Activated CD8-positive, alpha-beta memory T cell treated with anti-CD3 and anti-CD28 coated beads, Interleukin-2, amount 10 ng/mL, durations not matched to agents 7 days and 5 days (primary cell): ENCODE measurements at regions not wholly inside any gene's neighbourhood (a gene's known extent, or its start where the extent isn't known, plus 50 kb on each side); places are given as distances from the start of the nearest gene placed in this dataset.
"Not testable (repeated sequence)": the region's sequence is repeated elsewhere in the genome, so short reads cannot be mapped to it uniquely, and the experiment has no call there.

Source experiments
- ATAC-seq: fragments of 150-1000 bp; cut with Tn5 transposase; one replicate; pipeline ENCODE4 v1.10.0; 2021; ENCODE audit warnings: moderate library complexity
- CTCF ChIA-PET: fragments of 350-600 bp; sonication (Branson Sonifier 250); formaldehyde crosslinking; loops from one replicate; lab custom pipeline; 2021; ENCODE audit warnings: antibody characterized with exemption; lab: Charles Lee
- DNase-seq: peaks from one replicate; pipeline ENCODE4 v3.0.0-alpha.2; 2020
- H3K27ac Mint-ChIP-seq: one replicate; pipeline ENCODE4 v1.8.0; 2021; ENCODE audit warnings: mild to moderate bottlenecking, mixed read lengths
- H3K27me3 Mint-ChIP-seq: one replicate; pipeline ENCODE4 v1.8.0; 2021; ENCODE audit warnings: mixed read lengths
- H3K36me3 Mint-ChIP-seq: one replicate; pipeline ENCODE4 v1.8.0; 2021; ENCODE audit warnings: mild to moderate bottlenecking, mixed read lengths
- H3K4me1 Mint-ChIP-seq: one replicate; pipeline ENCODE4 v1.8.0; 2021; ENCODE audit warnings: mixed read lengths
- H3K4me3 Mint-ChIP-seq: one replicate; pipeline ENCODE4 v1.8.0; 2021; ENCODE audit warnings: mild to moderate bottlenecking, moderate library complexity, mixed read lengths
- H3K9me3 Mint-ChIP-seq: one replicate; pipeline ENCODE4 v1.8.0; 2022; ENCODE audit warnings: low read depth, mixed read lengths

- ATAC-seq (no peak), DNase-seq (no peak)
- no peak overlapping the region for H3K27ac Mint-ChIP-seq
- H3K4me3 Mint-ChIP-seq = no peak overlapping the region
- peaks cover 8% of the 10 kb centered on the region for H3K9me3 Mint-ChIP-seq
- CTCF ChIA-PET = no interaction called here
- no peaks in the 10 kb centered on the region for H3K36me3 Mint-ChIP-seq
- H3K4me1 Mint-ChIP-seq = no peaks in the 10 kb centered on the region
- no peaks in the 10 kb centered on the region for H3K27me3 Mint-ChIP-seq
Measured at GRCh38 chr18:39230086-39230803, 1664.6 kb upstream of the CELF4 start.

GRCh38 chr18:39227769-39228168 is 1662.2 kb upstream of the CELF4 start:
- H3K27me3 Mint-ChIP-seq, DNase-seq, ATAC-seq, H3K36me3 Mint-ChIP-seq, H3K27ac Mint-ChIP-seq, CTCF ChIA-PET, H3K4me1 Mint-ChIP-seq, H3K4me3 Mint-ChIP-seq: not testable (repeated sequence)
- peaks cover 12% of the 10 kb centered on the region for H3K9me3 Mint-ChIP-seq

- no peak overlapping the region for H3K4me3 Mint-ChIP-seq
- CTCF ChIA-PET = no interaction called here
- H3K9me3 Mint-ChIP-seq = peaks cover 14% of the 10 kb centered on the region
- H3K27me3 Mint-ChIP-seq = no peaks in the 10 kb centered on the region
- H3K36me3 Mint-ChIP-seq = no peaks in the 10 kb centered on the region
- ATAC-seq (no peak), DNase-seq (no peak)
- no peaks in the 10 kb centered on the region for H3K4me1 Mint-ChIP-seq
- H3K27ac Mint-ChIP-seq = no peak overlapping the region
Measured at GRCh38 chr18:39225373-39225772, 1659.8 kb upstream of the CELF4 start.

- H3K4me1 Mint-ChIP-seq = no peaks in the 10 kb centered on the region
- ATAC-seq (no peak), DNase-seq (no peak)
- H3K36me3 Mint-ChIP-seq = no peaks in the 10 kb centered on the region
- no peaks in the 10 kb centered on the region for H3K27me3 Mint-ChIP-seq
- peaks cover 15% of the 10 kb centered on the region for H3K9me3 Mint-ChIP-seq
- H3K27ac Mint-ChIP-seq = no peak overlapping the region
- no peak overlapping the region for H3K4me3 Mint-ChIP-seq
- CTCF ChIA-PET = no interaction called here
Measured at GRCh38 chr18:39223283-39223682, 1657.7 kb upstream of the CELF4 start.

- Mint-ChIP-seq H3K27ac (no peak overlapping the region), H3K9me3 (peaks cover 12% of the 10 kb centered on the region), H3K4me3 (no peak overlapping the region), H3K36me3 (no peaks in the 10 kb centered on the region), H3K4me1 (no peaks in the 10 kb centered on the region), H3K27me3 (no peaks in the 10 kb centered on the region)
- DNase-seq (no peak), ATAC-seq (no peak)
- CTCF ChIA-PET = no interaction called here
Measured at GRCh38 chr18:39215920-39216319, 1650.3 kb upstream of the CELF4 start.

GRCh38 chr18:39211461-39211860 is 1645.9 kb upstream of the CELF4 start:
- no peaks in the 10 kb centered on the region for H3K27me3 Mint-ChIP-seq
- H3K4me1 Mint-ChIP-seq = no peaks in the 10 kb centered on the region
- H3K4me3 Mint-ChIP-seq = no peak overlapping the region
- H3K9me3 Mint-ChIP-seq = peaks cover 10% of the 10 kb centered on the region
- no peak overlapping the region for H3K27ac Mint-ChIP-seq
- no peaks in the 10 kb centered on the region for H3K36me3 Mint-ChIP-seq
- ATAC-seq (no peak), DNase-seq (no peak)
- CTCF ChIA-PET = interaction anchor here (0.7 kb wide), 1 partner anchor 481 kb away, joined by 4 read pairs; no protein-coding TSS in a partner anchor

- Mint-ChIP-seq H3K27ac (no peak overlapping the region), H3K4me1 (no peaks in the 10 kb centered on the region), H3K9me3 (peaks cover 12% of the 10 kb centered on the region), H3K36me3 (no peaks in the 10 kb centered on the region), H3K27me3 (no peaks in the 10 kb centered on the region), H3K4me3 (no peak overlapping the region)
- CTCF ChIA-PET = no interaction called here
- no peak for DNase-seq
- ATAC-seq = no peak
Measured at GRCh38 chr18:39209173-39209572, 1643.6 kb upstream of the CELF4 start.

GRCh38 chr18:39208729-39209128 is 1643.1 kb upstream of the CELF4 start:
- Mint-ChIP-seq H3K4me3 (no peak overlapping the region), H3K27me3 (no peaks in the 10 kb centered on the region), H3K36me3 (no peaks in the 10 kb centered on the region), H3K9me3 (peaks cover 12% of the 10 kb centered on the region), H3K4me1 (no peaks in the 10 kb centered on the region), H3K27ac (no peak overlapping the region)
- CTCF ChIA-PET = no interaction called here
- ATAC-seq (no peak), DNase-seq (no peak)

- Mint-ChIP-seq H3K4me3 (no peak overlapping the region), H3K4me1 (no peaks in the 10 kb centered on the region), H3K36me3 (no peaks in the 10 kb centered on the region), H3K27me3 (no peaks in the 10 kb centered on the region), H3K9me3 (peaks cover 12% of the 10 kb centered on the region), H3K27ac (no peak overlapping the region)
- ATAC-seq = no peak
- CTCF ChIA-PET = no interaction called here
- no peak for DNase-seq
Measured at GRCh38 chr18:39208190-39208589, 1642.6 kb upstream of the CELF4 start.

GRCh38 chr18:39206398-39207103 is 1641.0 kb upstream of the CELF4 start:
- ATAC-seq, DNase-seq, H3K4me3 Mint-ChIP-seq, H3K27me3 Mint-ChIP-seq, H3K27ac Mint-ChIP-seq, CTCF ChIA-PET, H3K4me1 Mint-ChIP-seq, H3K36me3 Mint-ChIP-seq: not testable (repeated sequence)
- peaks cover 12% of the 10 kb centered on the region for H3K9me3 Mint-ChIP-seq

- H3K36me3 Mint-ChIP-seq = no peaks in the 10 kb centered on the region
- CTCF ChIA-PET = no interaction called here
- H3K27ac Mint-ChIP-seq = no peak overlapping the region
- H3K4me3 Mint-ChIP-seq = no peak overlapping the region
- DNase-seq = no peak
- no peaks in the 10 kb centered on the region for H3K27me3 Mint-ChIP-seq
- H3K4me1 Mint-ChIP-seq = no peaks in the 10 kb centered on the region
- H3K9me3 Mint-ChIP-seq = peaks cover 9% of the 10 kb centered on the region
- ATAC-seq = no peak
Measured at GRCh38 chr18:39205565-39206195, 1640.1 kb upstream of the CELF4 start.

- no peaks in the 10 kb centered on the region for H3K27me3 Mint-ChIP-seq
- ATAC-seq = no peak
- H3K36me3 Mint-ChIP-seq = no peaks in the 10 kb centered on the region
- H3K9me3 Mint-ChIP-seq = peaks cover 8% of the 10 kb centered on the region
- no peaks in the 10 kb centered on the region for H3K4me1 Mint-ChIP-seq
- no peak overlapping the region for H3K27ac Mint-ChIP-seq
- no peak overlapping the region for H3K4me3 Mint-ChIP-seq
- DNase-seq = no peak
- CTCF ChIA-PET = no interaction called here
Measured at GRCh38 chr18:39200153-39200552, 1634.6 kb upstream of the CELF4 start.

- no peak for DNase-seq
- ATAC-seq = no peak
- Mint-ChIP-seq H3K27ac (no peak overlapping the region), H3K27me3 (no peaks in the 10 kb centered on the region), H3K9me3 (peaks cover 7% of the 10 kb centered on the region), H3K4me3 (no peak overlapping the region), H3K36me3 (no peaks in the 10 kb centered on the region), H3K4me1 (no peaks in the 10 kb centered on the region)
- CTCF ChIA-PET = no interaction called here
Measured at GRCh38 chr18:39199231-39199855, 1633.7 kb upstream of the CELF4 start.
